T-helper 2 cell treated with Interferon-gamma antibody and Interleukin-4, amounts not matched to agents 5 μg/mL and 100 μg/mL, for 36 hours (primary cell): ENCODE measurements at regions not wholly inside any gene's neighbourhood (a gene's known extent, or its start where the extent isn't known, plus 50 kb on each side); places are given as distances from the start of the nearest gene placed in this dataset.

Source experiments
- DNase-seq: peaks from one replicate; pipeline ENCODE4 v3.0.0; 2021; ENCODE audit warnings: low spot score
- H3K27ac Mint-ChIP-seq: one replicate; pipeline ENCODE4 v1.8.0; 2021; ENCODE audit warnings: mild to moderate bottlenecking, mixed read lengths
- H3K27me3 Mint-ChIP-seq: one replicate; pipeline ENCODE4 v1.8.0; 2021; ENCODE audit warnings: low read depth, mixed read lengths
- H3K36me3 Mint-ChIP-seq: one replicate; pipeline ENCODE4 v1.8.0; 2021; ENCODE audit warnings: low read depth, mixed read lengths
- H3K4me1 Mint-ChIP-seq: one replicate; pipeline ENCODE4 v1.8.0; 2021; ENCODE audit warnings: low read depth, mixed read lengths
- H3K4me3 Mint-ChIP-seq: one replicate; pipeline ENCODE4 v1.8.0; 2022; ENCODE audit warnings: mild to moderate bottlenecking, moderate library complexity, mixed read lengths
- H3K9me3 Mint-ChIP-seq: one replicate; pipeline ENCODE4 v1.8.0; 2021; ENCODE audit warnings: mixed read lengths

DNA sequence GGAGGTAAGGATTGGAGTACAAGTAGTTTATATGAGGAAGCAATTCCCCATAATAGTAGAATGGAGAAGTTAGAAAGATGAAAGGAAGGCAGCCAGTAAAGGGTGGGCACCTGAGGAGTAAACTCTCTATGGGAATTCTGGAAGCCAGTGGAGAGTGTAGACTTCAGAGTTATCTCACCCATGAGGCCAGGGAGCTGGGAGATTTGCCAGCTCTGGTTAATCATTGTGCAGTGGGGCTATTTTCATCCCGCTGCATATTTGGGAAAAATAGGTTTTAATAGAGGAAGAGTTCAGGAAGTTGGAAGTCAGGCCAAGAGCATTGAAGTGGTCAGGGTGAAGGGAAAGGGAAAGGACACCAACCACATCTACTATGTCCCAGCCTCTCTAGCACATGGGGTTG is 242.3 kb upstream of the BRINP1 start:
- no peak overlapping the region for H3K4me3 Mint-ChIP-seq

GRCh38 chr9:119609277-119609971 is 240.2 kb upstream of the BRINP1 start:
- Mint-ChIP-seq H3K9me3 (no peaks in the 10 kb centered on the region), H3K4me1 (no peaks in the 10 kb centered on the region), H3K4me3 (no peak overlapping the region), H3K36me3 (no peaks in the 10 kb centered on the region), H3K27me3 (no peaks in the 10 kb centered on the region), H3K27ac (no peak overlapping the region)
- DNase-seq: no peak

More for the DNA sequence above, 242.3 kb upstream of the BRINP1 start:
- DNase-seq: no peak
- Mint-ChIP-seq H3K9me3 (no peaks in the 10 kb centered on the region), H3K36me3 (no peaks in the 10 kb centered on the region), H3K27ac (no peak overlapping the region), H3K27me3 (no peaks in the 10 kb centered on the region), H3K4me1 (no peaks in the 10 kb centered on the region)

GRCh38 chr9:119601632-119602031 is 232.4 kb upstream of the BRINP1 start:
- Mint-ChIP-seq H3K27ac (no peak overlapping the region), H3K4me3 (no peak overlapping the region), H3K4me1 (no peaks in the 10 kb centered on the region), H3K36me3 (no peaks in the 10 kb centered on the region), H3K9me3 (no peaks in the 10 kb centered on the region), H3K27me3 (no peaks in the 10 kb centered on the region)
- DNase-seq: no peak

DNA sequence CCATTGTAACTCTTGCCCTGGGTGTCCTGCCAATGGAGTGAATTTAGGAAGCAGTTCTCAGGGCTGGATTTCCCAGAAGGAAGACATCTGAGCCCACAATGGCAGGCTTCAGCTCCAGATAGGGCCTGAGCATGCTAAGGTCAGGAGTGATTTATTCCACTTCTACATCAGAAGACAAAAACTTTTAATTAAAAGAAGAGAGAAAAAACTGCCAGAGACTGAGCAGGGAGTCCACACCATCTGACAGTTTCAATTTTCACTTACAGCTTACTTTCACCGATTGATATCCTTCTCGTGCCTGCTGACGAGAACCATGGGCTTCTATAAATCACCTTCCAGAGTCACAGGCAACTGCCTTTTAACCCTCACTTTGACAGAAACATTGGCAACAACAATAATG is 228.3 kb upstream of the BRINP1 start:
- Mint-ChIP-seq H3K36me3 (no peaks in the 10 kb centered on the region), H3K27me3 (no peaks in the 10 kb centered on the region), H3K27ac (no peak overlapping the region)

GRCh38 chr9:119596703-119597102 is 227.5 kb upstream of the BRINP1 start:
- no peaks in the 10 kb centered on the region for H3K4me1 Mint-ChIP-seq
- no peaks in the 10 kb centered on the region for H3K36me3 Mint-ChIP-seq
- DNase-seq: no peak
- H3K27ac Mint-ChIP-seq: no peak overlapping the region
- no peak overlapping the region for H3K4me3 Mint-ChIP-seq
- no peaks in the 10 kb centered on the region for H3K9me3 Mint-ChIP-seq
- no peaks in the 10 kb centered on the region for H3K27me3 Mint-ChIP-seq

More for the DNA sequence above, 228.3 kb upstream of the BRINP1 start:
- no peak for DNase-seq
- H3K4me1 Mint-ChIP-seq: no peaks in the 10 kb centered on the region
- no peak overlapping the region for H3K4me3 Mint-ChIP-seq
- no peaks in the 10 kb centered on the region for H3K9me3 Mint-ChIP-seq

DNA sequence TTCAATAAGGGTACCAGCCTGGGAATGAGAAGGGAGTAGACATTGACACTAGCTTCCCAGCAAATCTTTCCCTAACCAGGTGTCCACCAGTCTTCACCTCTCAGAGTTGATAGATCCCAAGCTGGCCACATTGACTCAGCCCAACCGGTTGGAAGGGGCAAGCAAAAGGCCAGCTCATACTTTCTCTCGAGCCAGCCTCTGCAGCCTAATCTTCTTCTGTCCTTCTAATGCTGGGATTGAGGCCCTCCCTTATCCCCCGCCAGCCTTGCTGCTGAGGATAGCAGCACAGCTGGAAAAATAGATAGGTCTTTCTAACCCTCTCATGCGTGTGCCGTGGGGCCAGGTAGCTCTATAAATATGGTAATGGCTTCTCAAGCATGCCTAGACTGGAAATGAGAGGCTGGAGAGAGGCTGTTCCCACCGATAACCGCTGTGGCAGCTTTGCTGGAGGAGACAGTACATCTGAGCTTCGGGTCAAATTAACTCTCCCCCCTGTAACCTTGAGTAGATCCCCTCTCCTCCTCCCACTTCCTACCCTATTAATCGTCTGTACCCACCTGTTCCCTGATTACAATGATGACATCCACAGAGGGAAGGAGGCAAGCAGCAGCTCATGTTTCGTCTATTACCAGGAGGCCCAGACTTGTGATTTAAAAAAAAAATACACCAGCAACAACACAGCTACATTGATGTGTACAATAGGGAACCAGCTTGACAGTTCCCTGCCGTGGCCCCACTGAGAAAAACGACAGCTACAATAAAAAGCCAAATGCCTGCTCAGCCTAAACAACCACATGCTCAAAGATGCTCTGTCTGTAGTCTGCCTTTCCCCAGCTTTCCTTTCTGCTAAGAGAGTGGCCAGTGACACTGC is 219.9 kb upstream of the BRINP1 start:
- Mint-ChIP-seq H3K36me3 (no peaks in the 10 kb centered on the region), H3K4me3 (no peak overlapping the region), H3K4me1 (no peaks in the 10 kb centered on the region), H3K9me3 (no peaks in the 10 kb centered on the region), H3K27me3 (no peaks in the 10 kb centered on the region), H3K27ac (no peak overlapping the region)
- no peak for DNase-seq

GRCh38 chr9:119577881-119578280 is 208.6 kb upstream of the BRINP1 start:
- Mint-ChIP-seq H3K4me3 (no peak overlapping the region), H3K36me3 (no peaks in the 10 kb centered on the region), H3K27ac (no peak overlapping the region), H3K27me3 (no peaks in the 10 kb centered on the region), H3K9me3 (no peaks in the 10 kb centered on the region), H3K4me1 (no peaks in the 10 kb centered on the region)
- no peak for DNase-seq

- H3K4me1 Mint-ChIP-seq: peaks cover 3% of the 10 kb centered on the region
- H3K27me3 Mint-ChIP-seq: peaks cover 7% of the 10 kb centered on the region
- H3K27ac Mint-ChIP-seq: no peak overlapping the region
- DNase-seq: no peak
- H3K4me3 Mint-ChIP-seq: no peak overlapping the region
- no peaks in the 10 kb centered on the region for H3K9me3 Mint-ChIP-seq
- H3K36me3 Mint-ChIP-seq: no peaks in the 10 kb centered on the region
Measured at GRCh38 chr9:119559986-119560385, 190.8 kb upstream of the BRINP1 start.

GRCh38 chr9:119559056-119559455 is 189.8 kb upstream of the BRINP1 start:
- peaks cover 7% of the 10 kb centered on the region for H3K27me3 Mint-ChIP-seq
- H3K36me3 Mint-ChIP-seq: no peaks in the 10 kb centered on the region
- H3K27ac Mint-ChIP-seq: no peak overlapping the region
- H3K4me1 Mint-ChIP-seq: peaks cover 3% of the 10 kb centered on the region
- H3K9me3 Mint-ChIP-seq: no peaks in the 10 kb centered on the region
- DNase-seq: no peak
- no peak overlapping the region for H3K4me3 Mint-ChIP-seq

DNA sequence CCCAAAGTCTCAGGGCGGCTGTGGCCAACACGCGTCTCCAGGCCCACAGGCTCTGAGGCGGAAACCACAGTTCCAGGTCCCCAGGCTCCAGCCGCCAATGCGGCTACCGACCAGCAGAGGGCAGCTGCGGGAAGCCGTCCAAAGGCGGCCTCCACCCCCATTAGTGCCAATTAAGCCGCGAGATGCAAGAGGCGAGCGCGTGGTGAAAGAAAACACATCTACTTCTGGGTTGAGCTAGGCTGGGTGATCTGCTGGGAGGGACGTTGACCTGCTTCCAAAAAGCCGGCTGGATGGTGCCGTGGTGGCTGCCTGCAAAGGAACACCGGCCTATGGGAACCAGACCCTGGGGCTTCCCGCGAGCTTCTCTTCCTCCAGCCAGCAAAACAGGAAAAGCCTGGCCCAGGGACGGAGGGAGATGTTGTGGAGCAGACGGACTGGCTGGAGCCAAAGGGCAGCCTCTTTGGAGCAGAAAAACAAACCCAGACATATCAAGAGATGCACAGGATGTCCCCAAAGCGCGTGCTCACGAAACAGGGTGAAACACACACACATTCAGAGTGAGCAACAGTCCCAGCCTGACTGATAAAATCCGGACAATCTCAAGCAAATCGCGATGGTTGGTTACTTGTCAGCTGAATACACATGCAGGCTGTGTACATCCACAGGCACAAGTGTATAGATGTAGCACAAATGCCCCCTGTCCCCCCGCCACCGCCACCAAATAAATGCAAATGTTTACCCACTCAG is 187.1 kb upstream of the BRINP1 start:
- peak overlapping the region; percentile 35 for H3K4me3 Mint-ChIP-seq
- DNase-seq: peak; percentile 48
- no peaks in the 10 kb centered on the region for H3K9me3 Mint-ChIP-seq
- peaks cover 3% of the 10 kb centered on the region for H3K4me1 Mint-ChIP-seq
- peaks cover 7% of the 10 kb centered on the region for H3K27me3 Mint-ChIP-seq
- H3K27ac Mint-ChIP-seq: no peak overlapping the region
- H3K36me3 Mint-ChIP-seq: no peaks in the 10 kb centered on the region

DNA sequence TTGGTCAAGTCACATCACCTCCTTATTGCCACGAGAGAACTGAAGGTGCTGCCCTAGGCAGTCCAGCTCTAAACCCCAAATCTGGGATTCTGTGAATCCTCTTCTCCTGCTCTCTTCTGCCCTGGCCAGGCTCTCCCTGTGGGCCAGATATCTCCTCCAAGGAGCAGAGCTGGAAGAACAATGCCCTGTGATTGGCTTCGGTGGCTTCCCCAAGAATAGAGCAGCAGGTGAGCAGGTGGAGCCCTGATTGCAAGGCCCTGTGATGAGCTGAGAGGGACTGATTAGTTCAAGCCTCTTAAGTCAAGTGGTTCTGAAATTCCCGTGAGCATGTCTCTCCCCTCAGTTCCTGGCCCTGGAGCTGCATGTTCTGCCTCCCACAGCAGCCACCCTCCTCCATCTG is 175.3 kb upstream of the BRINP1 start:
- no peaks in the 10 kb centered on the region for H3K36me3 Mint-ChIP-seq
- H3K4me3 Mint-ChIP-seq: no peak overlapping the region
- no peak overlapping the region for H3K27ac Mint-ChIP-seq
- no peaks in the 10 kb centered on the region for H3K27me3 Mint-ChIP-seq
- DNase-seq: no peak
- no peaks in the 10 kb centered on the region for H3K9me3 Mint-ChIP-seq
- no peaks in the 10 kb centered on the region for H3K4me1 Mint-ChIP-seq

GRCh38 chr9:119537138-119537537 is 167.9 kb upstream of the BRINP1 start:
- no peaks in the 10 kb centered on the region for H3K36me3 Mint-ChIP-seq
- no peak overlapping the region for H3K27ac Mint-ChIP-seq
- H3K4me3 Mint-ChIP-seq: no peak overlapping the region
- H3K4me1 Mint-ChIP-seq: no peaks in the 10 kb centered on the region
- DNase-seq: no peak
- H3K9me3 Mint-ChIP-seq: no peaks in the 10 kb centered on the region
- H3K27me3 Mint-ChIP-seq: no peaks in the 10 kb centered on the region

- H3K27me3 Mint-ChIP-seq: no peaks in the 10 kb centered on the region
- H3K9me3 Mint-ChIP-seq: no peaks in the 10 kb centered on the region
- no peaks in the 10 kb centered on the region for H3K36me3 Mint-ChIP-seq
- H3K4me1 Mint-ChIP-seq: no peaks in the 10 kb centered on the region
- H3K4me3 Mint-ChIP-seq: no peak overlapping the region
- H3K27ac Mint-ChIP-seq: no peak overlapping the region
- no peak for DNase-seq
Measured at GRCh38 chr9:119533504-119533903, 164.3 kb upstream of the BRINP1 start.

DNA sequence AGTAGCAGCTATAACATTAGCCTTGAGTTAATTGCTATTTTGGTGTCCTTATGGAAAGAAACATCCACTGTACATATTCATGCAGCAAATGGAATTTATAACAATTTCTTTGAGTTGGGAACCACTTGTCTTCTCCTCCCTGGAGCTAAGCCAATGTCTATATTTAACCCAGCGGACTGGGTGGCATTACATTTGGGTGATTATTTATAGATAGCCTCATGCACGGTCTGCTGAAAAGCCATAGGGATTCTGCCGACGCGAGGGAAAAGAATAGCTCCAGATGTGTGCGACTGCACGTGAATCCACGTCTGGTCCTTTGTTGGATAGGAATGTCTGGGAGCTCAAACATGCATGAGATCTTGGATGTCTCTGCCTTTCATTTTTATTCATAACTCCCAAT is 157.5 kb upstream of the BRINP1 start:
- no peak overlapping the region for H3K4me3 Mint-ChIP-seq
- H3K36me3 Mint-ChIP-seq: no peaks in the 10 kb centered on the region
- no peaks in the 10 kb centered on the region for H3K9me3 Mint-ChIP-seq
- H3K4me1 Mint-ChIP-seq: no peaks in the 10 kb centered on the region
- no peak overlapping the region for H3K27ac Mint-ChIP-seq
- H3K27me3 Mint-ChIP-seq: no peaks in the 10 kb centered on the region
- no peak for DNase-seq
